H1 (cell line): ENCODE measurements at regions not wholly inside any gene's neighbourhood (a gene's known extent, or its start where the extent isn't known, plus 50 kb on each side); places are given as distances from the start of the nearest gene placed in this dataset.

Source experiments
- BACH1 ChIP-seq: IDR thresholded peaks from 2 replicates; pipeline ENCODE4 v1.6.1; 2012; ENCODE audit warnings: low read length, improper control_type of control experiment
- HDAC2 ChIP-seq, 2 experiments: fragments of 300-600 bp in 1 of 2; sonication (generic) in 1 of 2; IDR thresholded peaks; 2 replicates each; pipeline ENCODE4 v1.6.1; 2011 to 2012; ENCODE audit warnings: low read depth in 2 of 2, low read length in 2 of 2, mild to moderate bottlenecking in 2 of 2, moderate library complexity in 2 of 2, borderline replicate concordance in 1 of 2, inconsistent platforms in 1 of 2
- NANOG ChIP-seq: IDR thresholded peaks from 2 replicates; pipeline ENCODE4 v1.6.1; 2011; ENCODE audit warnings: low read length, low read depth, mild to moderate bottlenecking, inconsistent platforms; ENCODE audit not compliant: insufficient read depth, poor library complexity, severe bottlenecking

DNA sequence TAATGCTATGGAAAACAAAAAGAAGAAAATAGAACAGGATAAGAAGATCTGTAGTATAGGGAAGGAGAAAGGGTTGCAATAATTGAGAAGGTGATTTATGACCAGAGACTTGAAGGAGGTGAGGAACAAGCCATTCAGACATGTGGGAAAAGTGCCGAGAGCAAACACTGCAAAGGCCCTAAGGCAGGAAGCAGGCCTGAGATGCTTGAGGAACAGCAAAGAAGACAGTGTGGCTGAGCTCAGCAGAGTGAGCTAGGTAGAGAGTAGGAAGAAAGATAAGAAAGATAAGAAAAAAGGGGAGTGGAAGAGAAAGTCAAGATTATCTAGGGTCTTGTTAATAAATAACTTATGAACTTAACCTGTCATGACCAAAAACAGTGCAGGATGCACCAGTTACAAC lies 671.8 kb downstream of the RPS29 start (continued):
- TF ChIP-seq HDAC2 (IDR thresholded peaks at IDR 0.05; ENCODE audit: borderline replicate concordance in 1 of 2, low read depth in 2 of 2, low read length in 2 of 2): no peak
- no peak for TF ChIP-seq BACH1
- no peak for TF ChIP-seq NANOG
